Fibroblast of skin of right biceps (primary cell): ENCODE measurements at regions not wholly inside any gene's neighbourhood (a gene's known extent, or its start where the extent isn't known, plus 50 kb on each side); places are given as distances from the start of the nearest gene placed in this dataset.
A peak's percentile ranks its signal among the peaks of the same experiment; 100 is the strongest.

Source experiments
- DNase-seq: peaks from one replicate; pipeline ENCODE4 v3.0.0-alpha.2; 2013

DNA sequence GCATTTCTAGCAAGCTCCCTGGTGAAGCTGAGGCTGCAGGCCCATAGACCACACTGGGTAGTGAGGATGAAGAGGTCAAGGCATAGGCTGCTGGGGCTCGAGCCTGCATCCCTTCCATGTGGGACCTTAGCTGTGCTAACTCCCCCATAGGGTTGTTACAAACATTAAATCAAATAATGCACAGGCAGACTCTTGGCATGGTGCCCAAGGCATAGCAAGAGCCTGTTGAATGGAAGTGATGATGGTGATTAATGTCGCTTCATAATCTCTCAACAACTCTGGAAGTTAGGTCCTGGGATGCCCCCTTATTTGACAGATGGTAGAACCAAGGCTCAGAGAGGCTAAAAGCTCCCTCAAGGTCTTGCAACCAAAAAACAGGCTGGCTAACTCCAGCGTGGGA, 283.9 kb upstream of the EEF2KMT start:
- DNase-seq, result no peak

DNA sequence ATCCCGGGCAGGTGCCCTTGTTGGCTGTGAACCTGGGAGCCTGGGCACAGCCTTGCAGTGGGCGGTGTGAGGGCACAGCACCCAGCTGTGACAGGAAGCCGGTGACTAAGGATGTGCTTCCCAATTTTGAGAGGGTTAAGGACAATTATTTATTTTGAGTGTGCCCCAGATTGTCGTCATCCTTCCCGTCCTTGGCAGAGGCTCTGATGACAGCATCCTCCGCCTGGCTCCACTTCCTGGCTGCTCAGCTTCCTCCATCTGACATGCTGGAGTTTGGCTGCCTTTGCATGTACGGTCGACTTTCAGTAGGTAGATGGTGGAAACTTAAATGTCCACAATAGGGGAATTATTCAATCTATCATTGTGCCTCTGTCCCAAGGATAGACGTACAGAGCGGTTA, 282.4 kb upstream of the EEF2KMT start:
- DNase-seq, result no peak

DNA sequence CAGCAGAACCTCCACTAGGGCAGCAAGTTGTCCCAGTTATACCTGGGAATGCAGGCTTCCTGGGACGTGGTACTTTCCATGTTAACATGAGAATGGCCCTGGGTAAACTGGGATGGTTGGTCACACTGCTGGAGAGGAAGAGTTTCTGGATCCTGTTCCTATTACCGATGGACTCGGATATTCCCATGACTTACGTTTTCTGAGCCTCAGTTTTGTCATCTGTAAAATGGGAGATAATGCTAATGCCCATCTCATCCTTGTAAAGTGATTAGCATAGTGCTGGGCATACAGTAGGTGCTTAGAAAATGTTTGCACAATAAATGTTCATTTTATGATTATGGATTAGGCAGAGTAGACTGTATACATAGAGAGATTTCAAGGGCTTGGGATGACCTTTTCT, 280.9 kb upstream of the EEF2KMT start:
- no peak for DNase-seq

DNA sequence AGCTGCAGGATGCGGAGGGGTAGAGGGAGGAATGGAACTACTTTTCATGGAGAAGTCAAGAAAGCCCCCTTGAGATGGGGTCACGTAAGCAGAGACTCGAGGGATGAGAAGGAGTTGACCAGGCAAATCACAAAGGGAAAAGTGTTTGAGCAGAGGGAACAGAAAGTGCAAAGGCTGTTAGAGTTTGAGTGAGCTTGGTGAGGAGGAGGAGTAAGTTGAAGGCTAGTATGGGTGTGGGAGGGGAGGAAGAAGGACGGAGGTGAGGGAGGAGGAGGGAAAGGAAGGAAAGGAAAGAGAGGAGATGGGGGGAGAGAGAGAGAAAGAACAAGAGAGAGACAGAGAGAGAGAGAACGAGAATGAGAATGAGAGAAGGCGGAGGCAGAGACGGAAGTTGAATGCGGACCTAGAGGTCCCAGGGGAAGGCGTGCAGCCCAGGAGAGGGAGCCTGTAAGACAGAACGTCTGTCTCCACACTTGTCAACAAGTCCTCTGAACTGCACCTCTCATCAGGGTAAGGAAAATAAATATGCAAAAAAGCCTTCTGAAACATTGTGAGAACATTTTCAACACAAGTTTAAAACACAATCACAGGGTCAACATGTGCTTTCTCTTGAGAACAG, 279.8 kb upstream of the EEF2KMT start:
- no peak for DNase-seq

DNA sequence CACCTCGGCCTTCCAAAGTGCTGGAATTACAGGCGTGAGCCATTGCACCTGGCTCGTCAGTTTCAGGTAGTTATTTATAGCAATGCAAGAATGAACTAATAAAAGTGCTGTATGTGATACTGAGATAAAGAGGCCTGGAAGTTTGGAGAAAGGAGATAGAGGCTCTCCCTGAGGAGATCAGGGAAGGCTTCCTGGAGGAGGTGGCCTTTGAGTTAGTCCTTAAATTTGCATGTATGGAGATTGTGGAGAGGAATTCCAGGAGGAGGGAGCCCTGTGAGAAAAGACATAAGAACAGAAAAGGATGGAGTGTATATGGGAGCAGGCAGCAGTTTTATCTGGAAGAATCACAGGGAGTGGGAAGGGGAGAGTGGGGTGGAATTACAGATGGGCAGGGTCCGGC, 276.6 kb upstream of the EEF2KMT start:
- DNase-seq, result no peak

DNA sequence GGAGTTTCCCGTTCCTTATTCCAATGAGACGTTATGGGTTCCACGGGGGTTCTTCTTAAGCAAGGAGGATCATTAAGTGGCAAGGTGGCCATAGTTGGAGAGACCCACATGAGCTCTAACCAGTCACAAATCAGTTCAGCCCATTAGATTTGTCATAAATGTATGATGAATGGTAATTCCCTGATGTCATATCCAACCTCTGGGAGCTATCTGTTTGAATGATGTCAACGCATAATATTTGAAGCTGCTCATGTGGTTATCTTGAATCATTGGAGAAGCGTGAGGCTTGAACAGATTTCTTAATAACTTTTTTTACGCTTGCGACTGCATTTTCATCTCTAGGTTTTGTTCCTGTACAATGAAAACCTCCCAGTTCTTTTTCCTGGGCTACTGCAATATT, 270.4 kb upstream of the EEF2KMT start:
- DNase-seq, result no peak

DNA sequence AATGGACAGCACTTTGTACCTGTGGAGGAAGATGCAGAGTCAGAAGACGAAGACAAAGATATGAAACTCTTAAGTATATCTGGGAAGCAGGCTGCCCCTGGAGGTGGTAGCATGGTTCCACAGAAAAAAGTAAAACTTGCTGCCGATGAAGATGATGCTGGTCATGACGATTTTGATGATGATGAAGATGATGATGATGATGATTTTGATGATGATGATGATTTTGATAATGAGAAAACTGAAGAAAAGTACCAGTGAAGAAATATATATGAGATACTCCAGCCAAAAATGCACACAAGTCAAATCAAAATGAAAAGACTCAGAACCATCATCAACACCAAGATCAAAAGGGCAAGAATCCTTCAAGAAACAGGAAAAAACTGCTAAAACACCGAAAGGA, 268.5 kb upstream of the EEF2KMT start:
- no peak for DNase-seq

DNA sequence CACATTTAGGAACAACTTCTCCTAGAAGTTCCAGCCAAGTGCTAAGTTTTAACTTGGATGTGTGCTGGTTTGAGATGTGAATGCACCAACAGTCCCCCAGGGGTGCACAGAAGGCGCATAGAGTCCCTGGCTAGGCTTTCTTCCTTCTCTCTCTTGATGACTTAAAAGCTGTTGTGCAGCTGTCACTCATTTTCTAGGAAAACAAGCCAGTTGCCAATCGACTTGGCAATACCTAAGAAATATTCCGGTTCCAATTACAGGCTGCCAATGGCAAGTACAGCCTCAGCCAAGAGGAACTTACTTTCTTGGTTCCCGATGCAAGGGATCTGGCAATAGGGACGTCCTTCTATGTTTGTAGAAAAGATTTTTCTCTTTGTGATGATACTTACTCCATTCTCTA, 266.6 kb upstream of the EEF2KMT start:
- no peak for DNase-seq

DNA sequence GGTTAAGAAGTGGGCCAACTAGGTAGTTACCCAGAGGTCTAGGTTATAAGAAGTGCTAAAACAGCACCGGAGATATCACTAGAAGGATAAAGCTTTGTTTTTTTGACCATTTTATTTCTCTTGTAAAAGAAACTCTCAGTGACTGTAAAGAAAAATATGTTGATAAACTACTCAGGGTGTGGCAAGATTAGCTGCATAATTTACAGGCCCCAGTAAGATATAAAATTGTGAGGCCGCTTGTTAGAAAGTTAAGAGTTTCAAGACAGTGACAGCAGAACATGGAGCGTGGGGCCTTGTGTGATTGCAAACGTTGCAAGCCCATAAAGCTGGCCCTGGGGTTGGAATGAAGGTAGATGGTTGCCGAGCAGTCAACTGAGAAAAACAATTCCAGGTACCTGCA, 263.7 kb upstream of the EEF2KMT start:
- DNase-seq, result no peak

DNA sequence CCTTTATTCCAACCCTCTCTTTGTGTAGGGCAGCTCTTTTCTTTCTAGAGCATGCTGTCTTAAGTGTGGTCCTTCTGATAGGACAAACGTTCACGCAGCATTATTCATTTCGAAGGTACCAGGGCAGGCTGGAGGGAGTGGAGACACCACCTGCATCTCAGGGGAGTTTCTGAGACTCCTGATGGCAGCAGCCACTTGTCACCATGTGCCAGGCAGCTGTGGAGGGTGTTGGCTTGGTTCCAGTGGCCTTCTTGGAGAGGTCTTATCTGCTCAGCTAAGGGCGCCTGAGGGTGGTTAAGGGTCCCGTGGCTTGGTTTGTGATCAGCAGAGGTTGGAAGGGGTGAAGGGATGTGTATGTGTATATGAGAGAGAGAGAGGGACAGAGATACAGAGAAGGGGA, 257.1 kb upstream of the EEF2KMT start:
- DNase-seq, result no peak

DNA sequence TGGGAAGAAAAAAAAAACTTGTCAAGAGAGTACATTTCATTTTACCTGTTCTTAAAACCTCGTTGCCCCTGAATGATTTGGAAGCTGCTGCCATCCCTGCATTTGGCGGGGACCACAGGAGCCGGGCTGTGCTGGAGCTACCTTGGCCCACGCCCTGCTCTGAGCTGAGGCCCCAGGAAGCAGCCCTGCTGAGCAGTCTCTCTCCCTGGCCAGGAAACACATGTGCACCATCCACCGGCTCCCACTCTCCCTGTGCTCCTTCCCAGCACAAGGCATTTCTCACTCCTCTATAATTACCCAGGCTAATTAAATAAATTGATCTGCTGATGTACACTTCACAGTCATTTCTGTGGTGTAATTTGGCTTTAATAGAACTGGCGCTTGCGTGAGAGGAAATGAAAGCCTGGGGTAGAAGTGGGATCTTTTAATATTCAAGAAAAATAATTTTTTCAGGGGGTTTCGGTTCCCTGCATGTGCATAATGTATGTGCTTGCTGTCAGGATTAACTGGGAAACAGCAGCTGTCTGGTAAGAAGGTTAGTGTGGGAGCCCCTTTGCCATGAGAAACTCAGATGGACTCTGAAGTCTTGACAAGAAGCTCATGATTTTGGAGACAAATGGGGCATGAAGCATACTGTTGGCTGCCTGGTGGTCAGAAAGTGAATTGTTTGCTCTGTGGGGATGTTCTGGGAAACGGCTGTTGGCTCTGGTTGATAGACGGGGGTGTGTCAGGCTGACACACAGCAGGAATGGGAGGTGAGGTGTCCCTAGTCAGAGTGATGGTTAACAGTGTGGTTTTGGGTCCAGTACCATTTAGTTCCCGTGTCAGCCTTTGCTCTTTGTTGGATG, 252.3 kb upstream of the EEF2KMT start:
- DNase-seq, result no peak

DNA sequence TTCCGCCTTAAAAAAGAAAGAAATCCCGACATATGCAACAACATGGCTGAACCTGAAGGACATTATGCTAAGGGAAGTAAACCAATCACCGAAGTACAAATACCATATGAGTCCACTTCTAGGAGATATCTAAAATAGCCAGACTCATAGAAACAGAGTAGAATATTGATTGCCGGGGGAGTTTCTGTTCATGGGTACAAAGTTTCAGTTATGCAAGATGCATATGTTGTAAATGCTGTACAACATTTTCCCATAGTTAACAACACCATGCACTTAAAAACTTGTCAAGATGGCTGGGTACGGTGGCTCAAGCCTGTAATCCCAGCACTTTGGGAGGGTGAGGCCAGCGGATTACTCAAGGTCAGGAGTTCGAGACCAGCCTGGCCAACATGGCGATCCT, 251.5 kb upstream of the EEF2KMT start:
- DNase-seq, result no peak

DNA sequence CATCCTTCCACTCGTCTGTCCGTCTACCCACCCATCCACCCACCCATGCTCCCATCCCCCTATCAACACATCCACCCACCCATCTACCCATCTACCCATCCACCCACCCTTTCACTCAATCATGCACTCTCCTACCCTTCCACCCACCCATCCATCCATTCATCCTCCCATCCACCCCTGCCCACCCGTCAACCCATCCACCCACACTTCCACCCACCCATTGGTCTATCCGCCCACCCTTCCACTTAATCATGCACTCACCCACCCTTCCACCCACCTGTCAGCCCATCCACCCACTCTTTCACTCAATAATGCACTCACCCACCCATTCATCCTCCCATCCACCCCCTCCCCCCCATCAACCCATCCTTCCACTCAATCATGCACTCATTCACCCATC, 250.0 kb upstream of the EEF2KMT start:
- no peak for DNase-seq

DNA sequence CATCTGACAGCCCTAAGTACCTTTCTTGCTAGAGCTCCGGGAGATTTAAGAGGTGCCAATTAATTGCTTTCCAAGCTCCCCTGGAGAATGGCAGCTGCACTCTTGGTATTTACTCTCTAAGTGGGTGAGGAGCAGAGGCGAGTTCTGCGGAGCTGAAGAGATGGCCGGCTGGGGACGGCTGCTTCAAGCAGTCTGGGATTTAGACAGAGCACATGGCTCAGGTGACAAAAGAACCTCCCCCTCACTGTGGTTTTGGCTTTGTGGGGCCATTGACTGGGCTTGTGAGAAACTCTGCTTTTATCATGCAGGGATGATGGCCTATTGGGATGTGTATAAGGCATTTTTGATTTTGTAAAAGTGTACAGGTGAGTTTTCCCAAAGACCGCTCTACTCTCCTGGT, 239.3 kb upstream of the EEF2KMT start:
- no peak for DNase-seq

DNA sequence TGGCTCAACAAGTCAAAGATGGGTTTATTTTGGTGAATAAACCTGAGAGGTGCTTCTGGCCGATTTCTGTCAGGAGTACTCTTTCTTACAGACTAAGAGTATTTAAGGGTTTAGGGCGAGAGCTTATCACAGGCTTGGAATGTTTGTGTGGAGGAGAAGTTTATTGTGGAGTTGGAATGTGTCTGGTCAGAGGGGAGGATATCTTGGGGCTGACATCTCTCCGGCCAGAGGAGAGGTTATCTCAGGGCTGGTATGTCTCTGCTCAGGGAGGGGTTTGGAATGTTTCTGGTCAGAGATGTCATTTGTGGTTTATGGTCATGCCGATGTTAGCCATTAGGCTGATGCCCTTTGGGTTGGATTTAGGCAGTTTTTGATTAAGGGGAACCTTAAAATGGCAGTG, 236.4 kb upstream of the EEF2KMT start:
- DNase-seq, result no peak

DNA sequence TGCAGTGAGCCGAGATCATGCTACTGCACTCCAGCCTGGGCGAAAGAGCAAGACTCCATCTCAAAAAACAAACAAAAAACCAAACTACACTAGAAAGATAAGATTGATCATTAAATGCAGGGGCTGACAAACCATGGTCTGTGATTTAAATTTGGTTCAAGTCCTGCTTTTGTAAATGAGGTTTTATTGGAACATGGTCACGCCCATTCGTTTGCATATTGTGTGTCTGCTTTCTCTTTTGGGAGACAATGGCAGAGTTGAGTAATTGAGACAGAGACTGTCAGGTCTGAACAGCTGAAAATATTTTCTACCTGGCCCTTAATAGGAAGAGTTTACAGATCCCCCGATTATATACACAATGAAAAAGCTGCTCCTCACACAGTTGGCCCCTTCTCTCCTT, 235.5 kb upstream of the EEF2KMT start:
- no peak for DNase-seq

DNA sequence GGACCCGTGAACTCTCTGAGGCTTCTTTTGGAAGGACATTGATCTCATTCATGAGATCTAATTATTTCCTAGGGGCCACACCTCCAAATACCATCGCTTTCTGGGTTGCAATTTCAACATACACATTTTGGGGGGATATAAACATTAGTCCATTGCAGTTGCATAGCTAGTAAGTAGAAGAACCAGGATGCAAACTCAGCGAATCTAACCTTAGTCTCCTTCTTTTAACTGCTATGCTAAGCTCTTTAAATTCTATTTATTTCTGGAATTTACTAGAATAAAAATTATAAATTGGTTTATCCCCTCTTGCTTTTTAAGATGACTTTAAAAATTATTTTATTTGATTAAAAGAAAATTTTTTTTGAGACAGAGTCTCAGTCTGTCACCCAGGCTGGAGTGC, 232.5 kb upstream of the EEF2KMT start:
- DNase-seq, result no peak

DNA sequence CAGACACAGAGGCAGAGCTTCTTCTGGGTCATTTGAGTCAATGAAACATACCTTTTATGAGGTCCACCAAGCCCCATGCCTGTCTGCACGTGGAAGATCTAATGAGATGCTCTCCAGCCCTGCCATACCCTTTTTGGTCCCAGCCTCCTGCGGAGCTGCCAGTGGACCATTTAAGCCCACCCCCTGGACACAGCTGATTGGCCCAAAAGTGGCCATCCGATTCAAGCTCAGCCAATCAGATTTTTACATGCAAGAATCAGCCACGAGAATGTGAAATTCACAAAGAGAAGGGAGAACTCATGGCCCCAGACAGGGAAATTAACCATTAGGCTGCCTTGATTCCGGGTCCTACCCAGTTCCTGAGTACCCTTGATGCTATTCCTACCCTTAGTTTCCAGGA, 231.0 kb upstream of the EEF2KMT start:
- DNase-seq, result no peak

DNA sequence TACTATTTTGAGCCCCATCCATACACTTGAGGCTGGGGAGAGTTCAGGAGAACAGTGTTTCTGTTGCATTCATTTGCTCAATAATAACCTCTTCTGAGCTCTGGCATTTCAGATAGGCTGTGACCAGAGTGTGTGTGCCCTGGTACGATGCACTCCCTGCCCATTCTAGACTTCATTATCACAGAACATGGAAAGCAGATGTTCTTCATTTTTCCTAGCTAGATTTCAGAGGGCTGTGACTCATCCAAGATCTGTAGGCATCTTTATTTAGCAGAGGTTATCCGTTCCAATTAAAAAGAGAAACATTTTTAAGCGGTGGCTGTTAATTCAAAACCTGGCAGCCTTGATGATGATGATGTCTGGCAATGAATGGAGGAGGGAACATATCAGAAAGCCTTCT, 228.8 kb upstream of the EEF2KMT start:
- DNase-seq, result no peak

DNA sequence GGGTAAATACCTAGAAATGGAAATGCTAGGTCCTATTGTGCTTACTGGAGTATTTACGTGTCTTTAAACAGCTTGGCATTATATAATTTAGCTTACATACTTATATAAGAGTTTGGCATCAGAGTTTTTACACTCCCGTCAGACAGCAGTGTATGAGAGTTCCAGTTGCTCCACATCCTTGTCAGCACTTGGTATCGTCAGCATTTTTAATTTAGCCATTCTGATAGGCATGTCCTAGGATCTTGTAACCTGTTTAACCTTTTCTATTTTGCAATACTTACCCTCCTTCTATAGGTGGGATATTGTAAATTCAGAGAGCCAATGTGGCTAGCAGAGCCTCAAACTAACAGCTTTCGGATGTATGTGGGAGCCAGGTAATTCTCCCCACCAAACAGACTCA, 228.3 kb upstream of the EEF2KMT start:
- DNase-seq, result no peak

DNA sequence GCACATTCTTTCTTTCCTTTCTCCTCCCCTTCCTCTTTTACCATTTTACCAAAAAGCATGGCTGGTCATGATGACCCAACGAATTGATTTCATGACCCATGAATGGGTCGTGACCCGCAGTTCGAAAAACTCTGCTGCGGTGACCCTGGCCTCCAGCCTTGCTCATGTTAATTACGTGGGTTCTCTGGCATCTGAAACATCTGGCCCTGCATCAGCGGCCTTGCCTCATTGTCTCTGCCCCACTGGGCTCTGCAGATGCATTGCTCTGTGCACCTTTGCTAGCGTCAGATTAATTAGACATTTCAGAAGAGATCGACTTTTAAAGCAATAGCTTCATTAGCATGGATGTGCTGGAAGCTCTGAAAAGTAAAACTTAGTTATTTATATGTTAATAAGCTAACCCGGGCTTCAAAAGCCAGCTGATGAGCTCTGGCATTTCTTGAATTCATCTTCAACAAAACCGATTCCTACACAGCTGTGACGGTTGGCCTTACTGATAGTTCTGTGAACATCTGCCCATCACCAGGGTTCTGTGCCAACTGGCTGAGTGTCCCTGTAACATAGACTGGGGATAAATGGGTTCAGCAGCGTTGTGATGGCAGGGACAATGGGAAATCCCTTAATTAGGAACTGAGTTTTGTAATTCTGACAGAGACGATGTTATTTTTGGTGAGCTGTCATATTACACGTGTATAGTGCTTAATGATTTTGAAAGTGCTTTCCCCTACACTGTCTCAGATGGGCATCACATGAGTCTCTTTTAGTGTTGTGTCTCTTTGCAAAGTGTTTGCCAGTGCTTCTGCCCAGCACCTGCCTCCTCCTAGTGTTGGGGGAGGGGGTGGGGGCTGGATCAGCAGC, 225.9 kb upstream of the EEF2KMT start:
- no peak for DNase-seq

DNA sequence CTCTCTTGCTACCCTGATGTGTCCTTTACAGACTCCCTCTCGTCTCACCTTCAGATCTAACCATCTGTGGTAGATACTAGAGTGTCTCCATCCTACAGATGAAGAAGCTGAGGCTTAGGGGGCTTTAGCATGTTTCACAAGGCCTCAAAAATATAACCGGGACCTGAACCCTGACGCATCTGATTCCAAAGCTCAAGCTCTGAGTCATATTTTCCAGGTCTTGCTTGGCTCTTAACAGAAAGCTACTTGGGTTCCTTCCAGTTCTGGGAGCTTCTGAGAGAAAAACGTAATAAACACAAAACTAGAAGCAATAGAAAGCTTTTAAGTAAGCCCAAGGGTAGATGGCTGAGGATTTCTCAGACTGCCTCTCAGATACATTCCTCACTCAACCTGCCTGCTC, 224.3 kb upstream of the EEF2KMT start:
- peak; percentile 0 for DNase-seq

DNA sequence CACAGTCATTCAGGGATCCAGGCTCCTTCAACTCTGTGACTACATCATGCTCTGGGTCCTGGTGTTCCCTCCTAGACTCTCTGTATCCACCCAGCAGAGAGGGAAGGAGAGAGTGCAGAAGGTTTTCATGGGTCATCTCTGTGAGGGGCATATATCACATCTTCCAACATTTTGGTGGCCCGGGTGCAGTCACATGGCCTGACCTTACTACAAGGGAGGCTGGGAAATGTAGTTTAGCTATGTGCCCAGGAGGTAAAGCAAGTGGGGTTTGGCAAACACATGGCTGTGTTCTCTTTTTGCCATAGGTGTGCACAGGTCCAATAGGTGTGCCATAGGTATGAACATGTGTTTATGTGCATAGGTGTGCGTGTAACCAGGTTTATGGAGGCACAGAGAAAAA, 222.2 kb upstream of the EEF2KMT start:
- DNase-seq, result no peak

DNA sequence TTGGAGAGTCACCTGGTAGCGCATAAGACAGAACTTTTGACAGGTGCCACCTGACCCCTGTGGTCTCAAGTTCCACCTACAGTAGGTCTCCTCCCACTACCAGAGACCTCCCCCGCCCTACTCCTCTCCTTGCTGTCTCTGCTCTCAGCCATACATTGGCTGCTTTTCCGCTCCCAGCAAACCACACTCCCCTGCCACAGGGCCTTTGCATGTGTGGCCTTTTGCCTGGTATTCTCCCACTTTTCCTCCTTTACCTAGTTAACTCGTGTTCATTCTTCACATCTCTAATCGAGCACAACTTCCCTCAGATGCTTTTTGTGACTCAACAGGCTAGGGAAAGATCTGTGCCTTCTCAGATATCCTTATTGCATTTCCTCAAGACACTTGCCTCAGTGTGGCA, 218.3 kb upstream of the EEF2KMT start:
- DNase-seq, result no peak
